Mesenchymal stem cell (in vitro differentiated cells and primary cell): ENCODE measurements at regions not wholly inside any gene's neighbourhood (a gene's known extent, or its start where the extent isn't known, plus 50 kb on each side); places are given as distances from the start of the nearest gene placed in this dataset.
"Not testable (repeated sequence)": the region's sequence is repeated elsewhere in the genome, so short reads cannot be mapped to it uniquely, and the experiment has no call there.

ENCODE experiments used
- DNase-seq: peaks from one replicate; pipeline ENCODE4 v3.0.0-alpha.2; 2013
- H2AFZ ChIP-seq: one replicate; pipeline ENCODE4 v1.6.1; 2013; ENCODE audit warnings: low read depth, mild to moderate bottlenecking, control low read depth, inconsistent platforms, low read length, moderate library complexity
- H2AK5ac ChIP-seq: 2 replicates; pipeline ENCODE4 v1.6.1; 2013; ENCODE audit warnings: low read length, moderate library complexity, mild to moderate bottlenecking, inconsistent platforms; ENCODE audit not compliant: severe bottlenecking
- H2BK120ac ChIP-seq: one replicate; pipeline ENCODE4 v1.6.1; 2013; ENCODE audit warnings: low read depth, mild to moderate bottlenecking, inconsistent platforms, low read length, moderate library complexity
- H2BK12ac ChIP-seq, 2 experiments: one replicate each; pipeline ENCODE4 v1.6.1; 2013; ENCODE audit warnings: inconsistent platforms in 2 of 2, low read length in 2 of 2, mild to moderate bottlenecking in 2 of 2, moderate library complexity in 2 of 2, control low read depth in 1 of 2
- H2BK15ac ChIP-seq: one replicate; pipeline ENCODE4 v1.6.1; 2013; ENCODE audit warnings: mild to moderate bottlenecking, low read depth, inconsistent platforms; ENCODE audit not compliant: poor library complexity, severe bottlenecking
- H2BK5ac ChIP-seq: 2 replicates; pipeline ENCODE4 v1.6.1; 2013; ENCODE audit warnings: low read depth, mild to moderate bottlenecking, low read length, control low read depth, inconsistent platforms; ENCODE audit not compliant: poor library complexity, severe bottlenecking
- H3K14ac ChIP-seq, 2 experiments: one replicate each; pipeline ENCODE4 v1.6.1; 2013; ENCODE audit warnings: inconsistent platforms in 2 of 2, low read length in 2 of 2, control low read depth in 1 of 2, mild to moderate bottlenecking in 1 of 2, moderate library complexity in 1 of 2
- H3K18ac ChIP-seq, 2 experiments: one replicate each; pipeline ENCODE4 v1.6.1; 2013; ENCODE audit warnings: inconsistent platforms in 2 of 2, low read length in 2 of 2, control low read depth in 1 of 2, low read depth in 1 of 2, mild to moderate bottlenecking in 1 of 2
- H3K23ac ChIP-seq, 2 experiments: one replicate each; pipeline ENCODE4 v1.6.1; 2013; ENCODE audit warnings: inconsistent platforms in 2 of 2, low read length in 2 of 2, mild to moderate bottlenecking in 2 of 2, moderate library complexity in 2 of 2, control low read depth in 1 of 2
- H3K27ac ChIP-seq: 2 replicates; pipeline ENCODE4 v1.5.1; 2013; ENCODE audit warnings: mild to moderate bottlenecking, moderate library complexity, low read length, control low read depth, inconsistent platforms; ENCODE audit not compliant: poor library complexity, severe bottlenecking
- H3K27me3 ChIP-seq, 2 experiments: 2 replicates each; pipeline versions ENCODE4 v1.6.1 to v1.7.0; 2013; ENCODE audit warnings: low read length in 2 of 2, mild to moderate bottlenecking in 2 of 2, moderate library complexity in 2 of 2, control low read depth in 1 of 2, inconsistent platforms in 1 of 2; ENCODE audit not compliant: control insufficient read depth in 1 of 2, insufficient read depth in 1 of 2
- H3K36me3 ChIP-seq, 2 experiments: 2 replicates each; pipeline versions ENCODE4 v1.6.1 to v1.7.0; 2013; ENCODE audit warnings: low read length in 2 of 2, control low read depth in 1 of 2, inconsistent platforms in 1 of 2, low read depth in 1 of 2, mild to moderate bottlenecking in 1 of 2; ENCODE audit not compliant: insufficient read depth in 2 of 2, control insufficient read depth in 1 of 2
- H3K4ac ChIP-seq, 2 experiments: one replicate each; pipeline ENCODE4 v1.6.1; 2013; ENCODE audit warnings: inconsistent platforms in 2 of 2, low read length in 2 of 2, mild to moderate bottlenecking in 2 of 2, moderate library complexity in 2 of 2, control low read depth in 1 of 2, low read depth in 1 of 2
- H3K4me1 ChIP-seq: 2 replicates; pipeline ENCODE4 v1.6.1; 2013; ENCODE audit warnings: low read depth, low read length, control low read depth; ENCODE audit not compliant: control insufficient read depth, insufficient read depth
- H3K4me2 ChIP-seq: 2 replicates; pipeline ENCODE4 v1.6.1; 2013; ENCODE audit warnings: low read length, mild to moderate bottlenecking, inconsistent platforms; ENCODE audit not compliant: poor library complexity, severe bottlenecking
- H3K4me3 ChIP-seq, 2 experiments: 2 replicates each; pipeline versions ENCODE4 v1.5.1 to v1.7.0; 2013; ENCODE audit warnings: low read length in 2 of 2, mild to moderate bottlenecking in 2 of 2, control low read depth in 1 of 2, low read depth in 1 of 2; ENCODE audit not compliant: insufficient read depth in 1 of 2
- H3K79me1 ChIP-seq: replicated peaks from 2 replicates; pipeline ENCODE4 v1.6.1; 2013; ENCODE audit warnings: mild to moderate bottlenecking, control low read depth, low read length, inconsistent platforms; ENCODE audit not compliant: poor library complexity, severe bottlenecking
- H3K9ac ChIP-seq: 2 replicates; pipeline ENCODE4 v1.7.0; 2013; ENCODE audit warnings: mild to moderate bottlenecking, low read length, moderate library complexity
- H3K9me3 ChIP-seq: 2 replicates; pipeline ENCODE4 v1.7.0; 2013; ENCODE audit warnings: mild to moderate bottlenecking, low read length; ENCODE audit not compliant: control insufficient read depth
- H4K8ac ChIP-seq: one replicate; pipeline ENCODE4 v1.6.1; 2013; ENCODE audit warnings: inconsistent platforms, mild to moderate bottlenecking, low read length, moderate library complexity
- H4K91ac ChIP-seq: one replicate; pipeline ENCODE4 v1.6.1; 2013; ENCODE audit warnings: mild to moderate bottlenecking, low read length, inconsistent platforms
- WGBS: methylation state at CpG from one replicate; pipeline ENCODE4 v1.1.7; 2013; ENCODE audit warnings: mixed read lengths; 5-methylcytosine and 5-hydroxymethylcytosine counted together

GRCh38 chr6:27836141-27836782, 75.9 kb downstream of the OR2B2 start:
- Histone ChIP-seq H3K4me1 (peaks cover 2% of the 10 kb centered on the region), H2AK5ac (no peak overlapping the region), H4K91ac (no peak overlapping the region), H3K79me1 (peaks cover 5% of the 10 kb centered on the region), H4K8ac (no peak overlapping the region), H3K36me3 (peaks cover 2 to 5% of the 10 kb centered on the region in 2 experiments), H3K18ac (no peak overlapping the region), H3K4me2 (peak overlapping the region; percentile 70), H2BK15ac (no peak overlapping the region), H3K4ac (no peak overlapping the region), H2BK12ac (no peak overlapping the region), H3K23ac (no peak overlapping the region), H3K4me3 (peak overlapping the region in 1 of 2 experiments; percentile 85), H2AFZ (no peak overlapping the region), H3K9ac (peak overlapping the region; percentile 97), H3K27ac (peak overlapping the region; percentile 96), H2BK120ac (no peak overlapping the region), H3K9me3 (no peaks in the 10 kb centered on the region), H3K14ac (no peak overlapping the region), H3K27me3 (no peaks in the 10 kb centered on the region), H2BK5ac (no peak overlapping the region)
- no peak for DNase-seq
- 62% methylated on average over 3 of the region's 3 CpGs for WGBS

DNA sequence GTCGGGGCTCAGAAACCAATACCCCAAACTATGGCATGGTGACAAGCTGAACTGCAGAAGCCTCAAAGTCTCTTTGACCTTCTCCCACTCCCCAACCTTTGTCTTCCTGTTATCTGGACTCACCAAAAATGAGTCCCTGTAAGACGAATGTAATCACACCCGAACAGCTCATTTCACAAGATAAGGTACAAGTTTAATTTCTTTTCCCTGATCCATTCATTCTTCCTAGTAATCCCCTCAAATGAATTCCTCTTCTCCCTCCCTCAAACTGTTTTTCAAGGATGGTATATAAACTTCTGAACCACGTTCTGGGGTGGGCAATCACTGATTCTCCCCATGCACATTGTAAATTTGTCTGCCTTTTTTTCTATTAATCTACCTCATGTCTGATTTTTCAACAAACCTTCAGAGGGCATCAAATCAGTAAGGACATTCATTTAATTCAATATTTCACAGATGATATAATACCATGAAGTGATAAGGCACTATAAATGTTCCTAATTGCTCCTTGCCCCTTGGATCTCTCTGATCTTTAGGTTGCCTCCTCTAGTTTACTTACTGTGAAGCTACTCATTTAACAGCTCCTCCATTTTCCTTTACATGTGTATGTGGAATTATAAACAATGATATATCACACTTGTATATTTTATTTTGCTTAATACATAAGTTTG, 77.2 kb downstream of the OR2B2 start:
- Histone ChIP-seq H4K8ac (no peak overlapping the region), H3K4me1 (peaks cover 2% of the 10 kb centered on the region), H2BK12ac (no peak overlapping the region), H3K27ac (no peak overlapping the region), H3K79me1 (peaks cover 5% of the 10 kb centered on the region), H3K4ac (no peak overlapping the region), H2BK15ac (no peak overlapping the region), H3K27me3 (no peaks in the 10 kb centered on the region), H3K4me2 (no peak overlapping the region), H3K23ac (no peak overlapping the region), H2BK120ac (no peak overlapping the region), H3K36me3 (peaks cover 2 to 5% of the 10 kb centered on the region in 2 experiments), H3K9ac (peak overlapping the region; percentile 97), H2AK5ac (no peak overlapping the region), H4K91ac (no peak overlapping the region), H3K9me3 (no peaks in the 10 kb centered on the region), H3K14ac (no peak overlapping the region), H2BK5ac (no peak overlapping the region), H3K4me3 (no peak overlapping the region), H3K18ac (no peak overlapping the region), H2AFZ (no peak overlapping the region)
- no peak for DNase-seq
- WGBS, result 88% methylated on average over 4 of the region's 4 CpGs

DNA sequence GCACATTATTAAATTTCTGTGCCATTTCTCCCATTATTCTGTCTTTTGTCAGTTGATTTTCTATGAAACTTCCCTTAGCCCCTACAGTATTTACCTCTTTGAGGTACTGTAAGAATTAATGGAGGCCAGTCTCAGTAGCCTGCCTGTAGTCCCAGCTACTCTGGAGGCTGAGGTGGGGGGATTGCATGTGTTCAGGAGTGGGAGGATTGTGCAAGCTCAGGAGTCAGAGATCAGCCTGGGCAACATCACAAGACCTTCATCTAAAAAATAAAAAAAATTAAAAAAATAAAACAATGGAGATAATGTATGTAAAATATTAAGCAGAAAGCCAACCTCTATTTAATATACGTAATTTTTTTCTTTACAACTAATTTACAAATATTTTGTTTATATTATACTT, 77.8 kb downstream of the OR2B2 start:
- Histone ChIP-seq H3K14ac (no peak overlapping the region), H3K9me3 (no peaks in the 10 kb centered on the region), H3K23ac (no peak overlapping the region), H3K4ac (no peak overlapping the region), H3K36me3 (peaks cover 2 to 5% of the 10 kb centered on the region in 2 experiments), H3K79me1 (peaks cover 5% of the 10 kb centered on the region), H3K27ac (no peak overlapping the region), H2BK15ac (no peak overlapping the region), H3K18ac (no peak overlapping the region), H2AK5ac (no peak overlapping the region), H2BK120ac (no peak overlapping the region), H3K4me1 (peaks cover 4% of the 10 kb centered on the region), H3K27me3 (no peaks in the 10 kb centered on the region), H3K4me2 (no peak overlapping the region), H2AFZ (no peak overlapping the region), H3K4me3 (no peak overlapping the region), H4K8ac (no peak overlapping the region), H2BK5ac (no peak overlapping the region), H3K9ac (no peak overlapping the region), H2BK12ac (no peak overlapping the region), H4K91ac (no peak overlapping the region)
- no CpG with 5 or more reads among the region's 1 CpG for WGBS
- no peak for DNase-seq

GRCh38 chr6:27831434-27832081, 80.6 kb downstream of the OR2B2 start:
- Histone ChIP-seq H3K9ac (peak overlapping the region; percentile 87), H3K4me3 (peak overlapping the region in 1 of 2 experiments; percentile 85)
- not testable (repeated sequence) for H3K4ac ChIP-seq, H3K27me3 ChIP-seq, H2BK5ac ChIP-seq, H3K18ac ChIP-seq, H3K4me1 ChIP-seq, H3K4me2 ChIP-seq, H2BK120ac ChIP-seq, H2BK12ac ChIP-seq, H3K23ac ChIP-seq, H2AK5ac ChIP-seq, H3K36me3 ChIP-seq, H3K27ac ChIP-seq, H4K8ac ChIP-seq, H3K14ac ChIP-seq, H4K91ac ChIP-seq, H2AFZ ChIP-seq, H3K9me3 ChIP-seq, H2BK15ac ChIP-seq, H3K79me1 ChIP-seq
- peak; percentile 67 for DNase-seq
- WGBS, result 1% methylated on average over 16 of the region's 26 CpGs
